ENCODE measurements at regions not wholly inside any gene's neighbourhood (a gene's known extent, or its start where the extent isn't known, plus 50 kb on each side); places are given as distances from the start of the nearest gene placed in this dataset.

DNA sequence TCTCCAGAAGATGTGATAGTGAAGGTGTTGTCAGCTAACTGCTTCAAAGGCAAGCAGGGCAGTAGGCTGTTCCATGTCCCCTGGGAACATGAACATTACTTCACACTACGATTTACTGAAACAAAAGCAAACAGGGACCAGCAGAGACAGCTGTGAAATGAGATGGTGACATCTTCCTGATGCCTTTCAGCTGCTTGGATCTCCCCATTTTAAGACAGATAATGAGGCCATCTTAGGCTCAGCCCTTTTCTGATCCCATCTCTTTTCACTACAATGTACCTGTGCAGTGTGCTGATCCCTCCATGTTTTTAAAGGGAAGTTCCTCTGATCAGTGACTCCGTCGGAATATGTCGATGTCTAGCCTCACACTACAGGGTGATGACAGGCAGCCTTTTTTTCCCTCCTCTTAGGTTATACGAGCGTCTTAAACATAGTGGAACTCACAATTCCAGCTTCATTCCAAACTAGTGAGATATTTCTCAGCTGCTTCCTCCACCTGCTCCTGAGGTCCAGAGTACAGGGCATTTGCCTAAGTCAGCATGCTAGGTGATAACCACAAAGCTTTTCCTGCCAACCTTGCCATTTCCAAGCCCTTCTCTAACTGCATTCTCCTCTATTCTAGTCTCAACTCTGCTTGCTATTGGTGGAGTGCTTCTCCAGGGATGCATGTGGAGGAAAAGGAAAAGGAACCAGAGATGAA lies 87.6 kb upstream of the EGLN3 start (continued):
- TF ChIP-seq, protein P1, sequence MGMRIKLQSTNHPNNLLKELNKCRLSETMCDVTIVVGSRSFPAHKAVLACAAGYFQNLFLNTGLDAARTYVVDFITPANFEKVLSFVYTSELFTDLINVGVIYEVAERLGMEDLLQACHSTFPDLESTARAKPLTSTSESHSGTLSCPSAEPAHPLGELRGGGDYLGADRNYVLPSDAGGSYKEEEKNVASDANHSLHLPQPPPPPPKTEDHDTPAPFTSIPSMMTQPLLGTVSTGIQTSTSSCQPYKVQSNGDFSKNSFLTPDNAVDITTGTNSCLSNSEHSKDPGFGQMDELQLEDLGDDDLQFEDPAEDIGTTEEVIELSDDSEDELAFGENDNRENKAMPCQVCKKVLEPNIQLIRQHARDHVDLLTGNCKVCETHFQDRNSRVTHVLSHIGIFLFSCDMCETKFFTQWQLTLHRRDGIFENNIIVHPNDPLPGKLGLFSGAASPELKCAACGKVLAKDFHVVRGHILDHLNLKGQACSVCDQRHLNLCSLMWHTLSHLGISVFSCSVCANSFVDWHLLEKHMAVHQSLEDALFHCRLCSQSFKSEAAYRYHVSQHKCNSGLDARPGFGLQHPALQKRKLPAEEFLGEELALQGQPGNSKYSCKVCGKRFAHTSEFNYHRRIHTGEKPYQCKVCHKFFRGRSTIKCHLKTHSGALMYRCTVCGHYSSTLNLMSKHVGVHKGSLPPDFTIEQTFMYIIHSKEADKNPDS (CRISPR knock-in tag; IDR thresholded peaks at IDR 0.05), result no peak
- TF ChIP-seq U2AF1 (optimal IDR thresholded peaks at IDR 0.05; ENCODE audit: low read depth, low read length) (no peak), ZNF124 (CRISPR knock-in tag; IDR thresholded peaks at IDR 0.05) (no peak), DNMT3B (CRISPR knock-in tag; conservative IDR thresholded peaks at IDR 0.05) (no peak), CAMTA2 (CRISPR knock-in tag; IDR thresholded peaks at IDR 0.05; ENCODE audit: borderline replicate concordance) (no peak), RBAK (CRISPR knock-in tag; IDR thresholded peaks at IDR 0.05) (no peak), SP1 (IDR thresholded peaks at IDR 0.05) (no peak), SP1 (CRISPR knock-in tag; IDR thresholded peaks at IDR 0.05) (no peak), REPIN1 (CRISPR knock-in tag; IDR thresholded peaks at IDR 0.05; ENCODE audit: borderline replicate concordance, low read depth) (no peak), FOXP1 (IDR thresholded peaks at IDR 0.05) (no peak), FOXP1 (CRISPR knock-in tag; IDR thresholded peaks at IDR 0.05) (0 out of 2 replicates have a peak, but pooled peaks have one; percentile 64), REXO4 (CRISPR knock-in tag; IDR thresholded peaks at IDR 0.05; ENCODE audit: borderline replicate concordance) (no peak), TBX2 (CRISPR knock-in tag; IDR thresholded peaks at IDR 0.05; ENCODE audit: borderline replicate concordance) (peak; percentile 70; the same call in 1 of the 2 replicates), SIX4 (CRISPR knock-in tag; IDR thresholded peaks at IDR 0.05) (0 out of 2 replicates have a peak, but pooled peaks have one; percentile 6), ZSCAN31 (CRISPR knock-in tag; IDR thresholded peaks at IDR 0.05; ENCODE audit: low read depth) (no peak), TBL1XR1 (IDR thresholded peaks at IDR 0.05; ENCODE audit: borderline replicate concordance, low read length, partially characterized antibody) (no peak)
- TF ChIP-seq, protein P2, sequence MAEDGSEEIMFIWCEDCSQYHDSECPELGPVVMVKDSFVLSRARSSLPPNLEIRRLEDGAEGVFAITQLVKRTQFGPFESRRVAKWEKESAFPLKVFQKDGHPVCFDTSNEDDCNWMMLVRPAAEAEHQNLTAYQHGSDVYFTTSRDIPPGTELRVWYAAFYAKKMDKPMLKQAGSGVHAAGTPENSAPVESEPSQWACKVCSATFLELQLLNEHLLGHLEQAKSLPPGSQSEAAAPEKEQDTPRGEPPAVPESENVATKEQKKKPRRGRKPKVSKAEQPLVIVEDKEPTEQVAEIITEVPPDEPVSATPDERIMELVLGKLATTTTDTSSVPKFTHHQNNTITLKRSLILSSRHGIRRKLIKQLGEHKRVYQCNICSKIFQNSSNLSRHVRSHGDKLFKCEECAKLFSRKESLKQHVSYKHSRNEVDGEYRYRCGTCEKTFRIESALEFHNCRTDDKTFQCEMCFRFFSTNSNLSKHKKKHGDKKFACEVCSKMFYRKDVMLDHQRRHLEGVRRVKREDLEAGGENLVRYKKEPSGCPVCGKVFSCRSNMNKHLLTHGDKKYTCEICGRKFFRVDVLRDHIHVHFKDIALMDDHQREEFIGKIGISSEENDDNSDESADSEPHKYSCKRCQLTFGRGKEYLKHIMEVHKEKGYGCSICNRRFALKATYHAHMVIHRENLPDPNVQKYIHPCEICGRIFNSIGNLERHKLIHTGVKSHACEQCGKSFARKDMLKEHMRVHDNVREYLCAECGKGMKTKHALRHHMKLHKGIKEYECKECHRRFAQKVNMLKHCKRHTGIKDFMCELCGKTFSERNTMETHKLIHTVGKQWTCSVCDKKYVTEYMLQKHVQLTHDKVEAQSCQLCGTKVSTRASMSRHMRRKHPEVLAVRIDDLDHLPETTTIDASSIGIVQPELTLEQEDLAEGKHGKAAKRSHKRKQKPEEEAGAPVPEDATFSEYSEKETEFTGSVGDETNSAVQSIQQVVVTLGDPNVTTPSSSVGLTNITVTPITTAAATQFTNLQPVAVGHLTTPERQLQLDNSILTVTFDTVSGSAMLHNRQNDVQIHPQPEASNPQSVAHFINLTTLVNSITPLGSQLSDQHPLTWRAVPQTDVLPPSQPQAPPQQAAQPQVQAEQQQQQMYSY (CRISPR knock-in tag; IDR thresholded peaks at IDR 0.05), result no peak
- TF ChIP-seq, protein P3, sequence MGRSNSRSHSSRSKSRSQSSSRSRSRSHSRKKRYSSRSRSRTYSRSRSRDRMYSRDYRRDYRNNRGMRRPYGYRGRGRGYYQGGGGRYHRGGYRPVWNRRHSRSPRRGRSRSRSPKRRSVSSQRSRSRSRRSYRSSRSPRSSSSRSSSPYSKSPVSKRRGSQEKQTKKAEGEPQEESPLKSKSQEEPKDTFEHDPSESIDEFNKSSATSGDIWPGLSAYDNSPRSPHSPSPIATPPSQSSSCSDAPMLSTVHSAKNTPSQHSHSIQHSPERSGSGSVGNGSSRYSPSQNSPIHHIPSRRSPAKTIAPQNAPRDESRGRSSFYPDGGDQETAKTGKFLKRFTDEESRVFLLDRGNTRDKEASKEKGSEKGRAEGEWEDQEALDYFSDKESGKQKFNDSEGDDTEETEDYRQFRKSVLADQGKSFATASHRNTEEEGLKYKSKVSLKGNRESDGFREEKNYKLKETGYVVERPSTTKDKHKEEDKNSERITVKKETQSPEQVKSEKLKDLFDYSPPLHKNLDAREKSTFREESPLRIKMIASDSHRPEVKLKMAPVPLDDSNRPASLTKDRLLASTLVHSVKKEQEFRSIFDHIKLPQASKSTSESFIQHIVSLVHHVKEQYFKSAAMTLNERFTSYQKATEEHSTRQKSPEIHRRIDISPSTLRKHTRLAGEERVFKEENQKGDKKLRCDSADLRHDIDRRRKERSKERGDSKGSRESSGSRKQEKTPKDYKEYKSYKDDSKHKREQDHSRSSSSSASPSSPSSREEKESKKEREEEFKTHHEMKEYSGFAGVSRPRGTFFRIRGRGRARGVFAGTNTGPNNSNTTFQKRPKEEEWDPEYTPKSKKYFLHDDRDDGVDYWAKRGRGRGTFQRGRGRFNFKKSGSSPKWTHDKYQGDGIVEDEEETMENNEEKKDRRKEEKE (IDR thresholded peaks at IDR 0.05), result no peak
- TF ChIP-seq, protein P4, sequence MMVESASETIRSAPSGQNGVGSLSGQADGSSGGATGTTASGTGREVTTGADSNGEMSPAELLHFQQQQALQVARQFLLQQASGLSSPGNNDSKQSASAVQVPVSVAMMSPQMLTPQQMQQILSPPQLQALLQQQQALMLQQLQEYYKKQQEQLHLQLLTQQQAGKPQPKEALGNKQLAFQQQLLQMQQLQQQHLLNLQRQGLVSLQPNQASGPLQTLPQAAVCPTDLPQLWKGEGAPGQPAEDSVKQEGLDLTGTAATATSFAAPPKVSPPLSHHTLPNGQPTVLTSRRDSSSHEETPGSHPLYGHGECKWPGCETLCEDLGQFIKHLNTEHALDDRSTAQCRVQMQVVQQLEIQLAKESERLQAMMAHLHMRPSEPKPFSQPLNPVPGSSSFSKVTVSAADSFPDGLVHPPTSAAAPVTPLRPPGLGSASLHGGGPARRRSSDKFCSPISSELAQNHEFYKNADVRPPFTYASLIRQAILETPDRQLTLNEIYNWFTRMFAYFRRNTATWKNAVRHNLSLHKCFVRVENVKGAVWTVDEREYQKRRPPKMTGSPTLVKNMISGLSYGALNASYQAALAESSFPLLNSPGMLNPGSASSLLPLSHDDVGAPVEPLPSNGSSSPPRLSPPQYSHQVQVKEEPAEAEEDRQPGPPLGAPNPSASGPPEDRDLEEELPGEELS (CRISPR knock-in tag; IDR thresholded peaks at IDR 0.05), result peak; percentile 81

Measured in HepG2 (cell line).